B cell (primary cell): ENCODE measurements at regions not wholly inside any gene's neighbourhood (a gene's known extent, or its start where the extent isn't known, plus 50 kb on each side); places are given as distances from the start of the nearest gene placed in this dataset.

Experiments used
- ATAC-seq: fragments of 200-7000 bp; cut with Tn5 transposase; one replicate; pipeline ENCODE4 v1.10.0; 2021; ENCODE audit warnings: low read depth, mild to moderate bottlenecking, moderate number of reproducible peaks, moderate library complexity
- CTCF ChIA-PET: fragments of 350-600 bp; sonication (Branson Sonifier 250); formaldehyde crosslinking; loops from one replicate; lab custom pipeline; 2021; ENCODE audit warnings: antibody characterized with exemption, inconsistent platforms; lab: Charles Lee
- POLR2A ChIA-PET: fragments of 350-600 bp; sonication (Branson Sonifier 250); formaldehyde crosslinking; loops from one replicate; lab custom pipeline; 2021; ENCODE audit warnings: antibody characterized with exemption; lab: Charles Lee
- DNase-seq: peaks from one replicate; pipeline ENCODE4 v3.0.0; 2013
- H2AFZ ChIP-seq: 2 replicates; pipeline ENCODE4 v1.6.1; 2012; ENCODE audit warnings: mild to moderate bottlenecking, low read depth, low read length; ENCODE audit not compliant: insufficient read depth, poor library complexity, severe bottlenecking
- H3K27ac ChIP-seq, 2 donors: 1 replicate in 1 of 2; 2 replicates in 1 of 2; pipeline ENCODE4 v1.5.1; 2012 to 2013; ENCODE audit warnings: low read length in 2 of 2, mild to moderate bottlenecking in 2 of 2, moderate library complexity in 1 of 2
- H3K27me3 ChIP-seq, 4 experiments: fragments of 200-600 bp in 1 of 4; sonication (generic) in 1 of 4; replicated peaks in 1 of 4; 1 replicate in 2 of 4; 2 replicates in 2 of 4; pipeline versions ENCODE4 v1.6.1 to v1.7.0; 2013 to 2016; ENCODE audit warnings: low read length in 3 of 4, mild to moderate bottlenecking in 2 of 4, mixed read lengths in 1 of 4, moderate library complexity in 1 of 4; ENCODE audit not compliant: insufficient read depth in 4 of 4, control insufficient read depth in 3 of 4; ENCODE audit errors: control extremely low read depth in 1 of 4
- H3K36me3 ChIP-seq, 2 experiments: replicated peaks in 1 of 2; 1 replicate in 1 of 2; 2 replicates in 1 of 2; pipeline versions ENCODE4 v1.6.1 to v1.7.1; 2013; ENCODE audit warnings: low read length in 1 of 2; ENCODE audit not compliant: insufficient read depth in 2 of 2, control insufficient read depth in 1 of 2; ENCODE audit errors: control extremely low read depth in 1 of 2, extremely low read depth in 1 of 2
- H3K4me1 ChIP-seq, 2 donors: fragments of 200-600 bp in 1 of 2; sonication (generic) in 1 of 2; 1 replicate in 1 of 2; 2 replicates in 1 of 2; pipeline versions ENCODE4 v1.5.1 to v1.6.1; 2013 to 2017; ENCODE audit warnings: low read length in 2 of 2; ENCODE audit not compliant: control insufficient read depth in 2 of 2, insufficient read depth in 2 of 2
- H3K4me2 ChIP-seq: replicated peaks from 2 replicates; pipeline ENCODE3; 2012; ENCODE audit warnings: mild to moderate bottlenecking, low read depth, low read length; ENCODE audit not compliant: poor library complexity, severe bottlenecking
- H3K4me3 ChIP-seq, 5 experiments: fragments of 200-600 bp in 1 of 5; sonication (generic) in 1 of 5; 1 replicate in 3 of 5; 2 replicates in 2 of 5; pipeline versions ENCODE4 v1.5.1 to v1.7.0; 2011 to 2016; ENCODE audit warnings: low read length in 4 of 5, mild to moderate bottlenecking in 4 of 5, low read depth in 2 of 5, control low read depth in 1 of 5, moderate library complexity in 1 of 5; ENCODE audit not compliant: insufficient read depth in 1 of 5; ENCODE audit errors: control extremely low read depth in 1 of 5, extremely low read depth in 1 of 5
- H3K79me2 ChIP-seq: fragments of 200-600 bp; sonication (generic); one replicate; pipeline ENCODE4 v1.6.0; 2016; ENCODE audit warnings: low read length; ENCODE audit not compliant: control insufficient read depth, insufficient read depth
- H3K9ac ChIP-seq: fragments of 200-600 bp; sonication (generic); 2 replicates; pipeline ENCODE4 v1.6.1; 2017; ENCODE audit warnings: mild to moderate bottlenecking, low read length, moderate library complexity
- H3K9me3 ChIP-seq, 3 donors: one replicate each; pipeline versions ENCODE4 v1.6.1 to v1.7.1; 2013; ENCODE audit warnings: low read length in 2 of 3; ENCODE audit not compliant: control insufficient read depth in 2 of 3, insufficient read depth in 1 of 3; ENCODE audit errors: control extremely low read depth in 1 of 3
- H4K20me1 ChIP-seq: 2 replicates; pipeline ENCODE4 v1.6.0; 2012; ENCODE audit warnings: mild to moderate bottlenecking, low read length; ENCODE audit not compliant: insufficient read depth, control insufficient read depth, poor library complexity, severe bottlenecking
- H3K27ac Mint-ChIP-seq: one replicate; pipeline ENCODE4 v1.8.0; 2021; ENCODE audit warnings: mixed read lengths
- H3K27me3 Mint-ChIP-seq: one replicate; pipeline ENCODE4 v1.8.0; 2021; ENCODE audit warnings: mixed read lengths
- H3K4me1 Mint-ChIP-seq: one replicate; pipeline ENCODE4 v1.8.0; 2021; ENCODE audit warnings: mixed read lengths
- H3K4me3 Mint-ChIP-seq: one replicate; pipeline ENCODE4 v1.8.0; 2021; ENCODE audit warnings: mixed read lengths
- H3K9me3 Mint-ChIP-seq: one replicate; pipeline ENCODE4 v1.8.0; 2022; ENCODE audit warnings: mixed read lengths; ENCODE audit not compliant: insufficient read depth
- CTCF ChIP-seq: fragments of 200-600 bp; IDR thresholded peaks from one replicate; pipeline ENCODE4 v1.8.0; 2022; ENCODE audit warnings: antibody characterized with exemption, mild to moderate bottlenecking
- EZH2 ChIP-seq: IDR thresholded peaks from 2 replicates; pipeline ENCODE4 v1.6.1; 2012; ENCODE audit warnings: borderline replicate concordance, low read depth, mild to moderate bottlenecking, moderate library complexity, low read length; ENCODE audit not compliant: insufficient read depth, poor library complexity, severe bottlenecking
- WGBS: methylation state at CpG from one replicate; pipeline ENCODE4 v1.1.5; 2013; ENCODE audit warnings: missing lambda C conversion rate; ENCODE audit not compliant: insufficient coverage; 5-methylcytosine and 5-hydroxymethylcytosine counted together
- intact Hi-C: fragments of 100-400 bp; cut with micrococcal nuclease; formaldehyde crosslinking; loops from one replicate; pipeline ENCODE4 v1.10.0; 2022

GRCh38 chr2:7437141-7437540, 519.9 kb downstream of the RNF144A start:
- H3K36me3 ChIP-seq: no peaks in the 10 kb centered on the region
- H3K9ac ChIP-seq: no peak overlapping the region
- no peaks in the 10 kb centered on the region for H3K4me1 ChIP-seq
- POLR2A ChIA-PET: no interaction called here
- DNase-seq (no peak), ATAC-seq (no peak)
- no peak overlapping the region for H3K4me3 ChIP-seq
- CTCF ChIA-PET: interaction anchor here (1.0 kb wide), 1 partner anchor 10 kb away, joined by 3 read pairs; no protein-coding TSS in a partner anchor
- intact Hi-C loops: no loop called here
- H2AFZ ChIP-seq: no peak overlapping the region
- Mint-ChIP-seq H3K9me3 (no peaks in the 10 kb centered on the region), H3K27ac (no peak overlapping the region), H3K27me3 (peaks cover 25% of the 10 kb centered on the region), H3K4me1 (no peaks in the 10 kb centered on the region), H3K4me3 (no peak overlapping the region)
- no peaks in the 10 kb centered on the region for H3K27me3 ChIP-seq
- H3K9me3 ChIP-seq: peaks cover 0 to 4% (median 0%) of the 10 kb centered on the region in 3 donors
- TF ChIP-seq CTCF (no peak), EZH2 (no peak)
- H3K79me2 ChIP-seq: no peaks in the 10 kb centered on the region
- no peak overlapping the region for H3K27ac ChIP-seq
- no peaks in the 10 kb centered on the region for H4K20me1 ChIP-seq
- H3K4me2 ChIP-seq: no peak overlapping the region

- no peaks in the 10 kb centered on the region for H4K20me1 ChIP-seq
- ChIA-PET CTCF (interaction anchor here (1.1 kb wide), 1 partner anchor 11 kb away, joined by 4 read pairs; no protein-coding TSS in a partner anchor), POLR2A (no interaction called here)
- no peak overlapping the region for H3K4me2 ChIP-seq
- peaks cover 0 to 2% (median 0%) of the 10 kb centered on the region in 3 donors for H3K9me3 ChIP-seq
- H3K36me3 ChIP-seq: no peaks in the 10 kb centered on the region
- intact Hi-C loops: no loop called here
- TF ChIP-seq EZH2 (no peak), CTCF (no peak)
- H3K27ac ChIP-seq: no peak overlapping the region
- Mint-ChIP-seq H3K27ac (no peak overlapping the region), H3K4me1 (no peaks in the 10 kb centered on the region), H3K4me3 (no peak overlapping the region), H3K27me3 (peaks cover 21% of the 10 kb centered on the region), H3K9me3 (no peaks in the 10 kb centered on the region)
- H3K27me3 ChIP-seq: no peaks in the 10 kb centered on the region
- H3K4me3 ChIP-seq: no peak overlapping the region
- no peak for ATAC-seq
- no peak overlapping the region for H3K9ac ChIP-seq
- DNase-seq: no peak
- H2AFZ ChIP-seq: no peak overlapping the region
- no peaks in the 10 kb centered on the region for H3K4me1 ChIP-seq
- H3K79me2 ChIP-seq: no peaks in the 10 kb centered on the region
- 69% methylated on average over 3 of the region's 9 CpGs for WGBS
Measured at GRCh38 chr2:7437716-7438632, 520.8 kb downstream of the RNF144A start.
